GM23338 (cell line): ENCODE measurements at regions not wholly inside any gene's neighbourhood (a gene's known extent, or its start where the extent isn't known, plus 50 kb on each side); places are given as distances from the start of the nearest gene placed in this dataset.

Experiments used
- ATAC-seq: fragments of 200-7000 bp; cut with Tn5 transposase; 3 replicates; pipeline ENCODE4 v1.9.1; 2020
- DNase-seq: peaks from one replicate; pipeline ENCODE4 v3.0.0-alpha.2; 2015; ENCODE audit warnings: low spot score
- H2AFZ ChIP-seq: fragments of 200-600 bp; sonication (generic); 2 replicates; pipeline ENCODE4 v1.8.0; 2016; ENCODE audit warnings: antibody characterized with exemption, mild to moderate bottlenecking, moderate library complexity
- H3F3A ChIP-seq: fragments of 200-600 bp; sonication (generic); replicated peaks from 2 replicates; pipeline ENCODE4 v1.8.0; 2017; ENCODE audit warnings: antibody characterized with exemption, mixed run types, low read depth
- H3K27ac ChIP-seq: fragments of 200-600 bp; sonication (generic); 2 replicates; pipeline ENCODE4 v1.6.1; 2016; ENCODE audit warnings: low read depth
- H3K27me3 ChIP-seq: fragments of 200-600 bp; sonication (generic); 2 replicates; pipeline ENCODE4 v1.8.0; 2016; ENCODE audit warnings: mild to moderate bottlenecking, mixed run types, moderate library complexity; ENCODE audit not compliant: insufficient read depth
- H3K36me3 ChIP-seq: fragments of 200-600 bp; sonication (generic); 2 replicates; pipeline ENCODE4 v1.8.0; 2016; ENCODE audit warnings: mild to moderate bottlenecking; ENCODE audit not compliant: insufficient read depth
- H3K4me1 ChIP-seq: fragments of 200-600 bp; sonication (generic); 2 replicates; pipeline ENCODE4 v1.8.0; 2016; ENCODE audit warnings: mild to moderate bottlenecking, moderate library complexity; ENCODE audit not compliant: insufficient read depth
- H3K4me2 ChIP-seq: fragments of 200-600 bp; sonication (generic); 2 replicates; pipeline ENCODE4 v1.7.1; 2017; ENCODE audit warnings: mixed run types
- H3K4me3 ChIP-seq: fragments of 200-600 bp; sonication (generic); 2 replicates; pipeline ENCODE4 v1.6.1; 2016; ENCODE audit warnings: mixed run types
- H3K79me2 ChIP-seq: fragments of 200-600 bp; sonication (generic); replicated peaks from 2 replicates; pipeline ENCODE4 v1.8.0; 2017; ENCODE audit warnings: mild to moderate bottlenecking; ENCODE audit not compliant: insufficient read depth
- H3K9me2 ChIP-seq: fragments of 200-600 bp; sonication (generic); 2 replicates; pipeline ENCODE4 v1.8.0; 2017; ENCODE audit not compliant: insufficient read depth
- H4K20me1 ChIP-seq: fragments of 200-600 bp; sonication (generic); replicated peaks from 2 replicates; pipeline ENCODE4 v1.8.0; 2017; ENCODE audit warnings: mild to moderate bottlenecking; ENCODE audit not compliant: insufficient read depth
- H3K27ac Mint-ChIP-seq: 2 replicates; pipeline ENCODE4 v1.8.0; 2020; ENCODE audit warnings: inconsistent platforms, mild to moderate bottlenecking, moderate library complexity, mixed read lengths
- H3K27me3 Mint-ChIP-seq: 3 replicates; pipeline ENCODE4 v1.8.0; 2022; ENCODE audit warnings: low read depth, mild to moderate bottlenecking, moderate library complexity, mixed read lengths, inconsistent platforms; ENCODE audit not compliant: insufficient read depth, poor library complexity
- H3K36me3 Mint-ChIP-seq: 3 replicates; pipeline ENCODE4 v1.8.0; 2021; ENCODE audit warnings: low read depth, mild to moderate bottlenecking, inconsistent platforms, moderate library complexity, mixed read lengths
- H3K4me1 Mint-ChIP-seq: 3 replicates; pipeline ENCODE4 v1.8.0; 2020; ENCODE audit warnings: mild to moderate bottlenecking, inconsistent platforms, mixed read lengths
- H3K4me3 Mint-ChIP-seq: 3 replicates; pipeline ENCODE4 v1.8.0; 2021; ENCODE audit warnings: moderate library complexity, mild to moderate bottlenecking, inconsistent platforms, mixed read lengths
- H3K9me3 Mint-ChIP-seq: 3 replicates; pipeline ENCODE4 v1.8.0; 2020; ENCODE audit warnings: moderate library complexity, mild to moderate bottlenecking, inconsistent platforms, mixed read lengths
- CREB1 ChIP-seq: fragments of 250-450 bp; sonication (Bioruptor Pico); IDR thresholded peaks from 2 replicates; pipeline ENCODE4 v1.5.0; 2020; ENCODE audit warnings: low read depth, mild to moderate bottlenecking, moderate library complexity
- EZH2 ChIP-seq: fragments of 200-600 bp; sonication (generic); IDR thresholded peaks from one replicate; pipeline ENCODE4 v1.8.0; 2017; ENCODE audit warnings: antibody characterized with exemption, mild to moderate bottlenecking, low read depth; ENCODE audit not compliant: unreplicated experiment
- EZH2phosphoT487 ChIP-seq: fragments of 200-600 bp; sonication (generic); IDR thresholded peaks from one replicate; pipeline ENCODE4 v1.8.1; 2018; ENCODE audit warnings: antibody characterized with exemption; ENCODE audit not compliant: unreplicated experiment
- JUNB ChIP-seq: IDR thresholded peaks from one replicate; pipeline ENCODE4 v1.6.1; 2016; ENCODE audit warnings: antibody characterized with exemption; ENCODE audit not compliant: unreplicated experiment
- NANOG ChIP-seq: IDR thresholded peaks from 2 replicates; pipeline ENCODE4 v1.6.1; 2016; ENCODE audit warnings: antibody characterized with exemption, borderline replicate concordance
- POLR2AphosphoS5 ChIP-seq: IDR thresholded peaks from 2 replicates; pipeline ENCODE4 v1.6.1; 2016; ENCODE audit warnings: antibody characterized with exemption, low read depth
- REST ChIP-seq: IDR thresholded peaks from one replicate; pipeline ENCODE4 v1.6.1; 2018; ENCODE audit warnings: antibody characterized with exemption; ENCODE audit not compliant: unreplicated experiment
- STAT1 ChIP-seq: IDR thresholded peaks from one replicate; pipeline ENCODE4 v1.6.1; 2016; ENCODE audit warnings: antibody characterized with exemption; ENCODE audit not compliant: unreplicated experiment
- ZNF114 ChIP-seq: fragments of 250-450 bp; sonication (Bioruptor Pico); IDR thresholded peaks from 2 replicates; pipeline ENCODE4 v1.5.0; 2020; ENCODE audit warnings: mild to moderate bottlenecking, moderate library complexity
- ZNF331 ChIP-seq: fragments of 250-450 bp; sonication (Bioruptor Pico); IDR thresholded peaks from 2 replicates; pipeline ENCODE4 v1.5.0; 2020; ENCODE audit warnings: low read depth, mild to moderate bottlenecking, moderate library complexity
- TF ChIP-seq, protein P1 (sequence below): fragments of 250-450 bp; sonication (Bioruptor Pico); IDR thresholded peaks from 2 replicates; pipeline ENCODE4 v1.5.0; 2020; ENCODE audit warnings: mild to moderate bottlenecking, moderate library complexity
- TF ChIP-seq, protein P2 (sequence below), 2 experiments: fragments of 200-600 bp in 1 of 2; sonication (generic) in 1 of 2; conservative IDR thresholded peaks; 2 replicates each; pipeline versions ENCODE4 v1.5.1 to v1.6.1; 2016 to 2017; ENCODE audit warnings: antibody characterized with exemption in 2 of 2, low read depth in 2 of 2, mild to moderate bottlenecking in 2 of 2, moderate library complexity in 1 of 2
- TF ChIP-seq, protein P3 (sequence below): IDR thresholded peaks from 2 replicates; pipeline ENCODE4 v1.6.1; 2016; ENCODE audit warnings: antibody characterized with exemption

DNA sequence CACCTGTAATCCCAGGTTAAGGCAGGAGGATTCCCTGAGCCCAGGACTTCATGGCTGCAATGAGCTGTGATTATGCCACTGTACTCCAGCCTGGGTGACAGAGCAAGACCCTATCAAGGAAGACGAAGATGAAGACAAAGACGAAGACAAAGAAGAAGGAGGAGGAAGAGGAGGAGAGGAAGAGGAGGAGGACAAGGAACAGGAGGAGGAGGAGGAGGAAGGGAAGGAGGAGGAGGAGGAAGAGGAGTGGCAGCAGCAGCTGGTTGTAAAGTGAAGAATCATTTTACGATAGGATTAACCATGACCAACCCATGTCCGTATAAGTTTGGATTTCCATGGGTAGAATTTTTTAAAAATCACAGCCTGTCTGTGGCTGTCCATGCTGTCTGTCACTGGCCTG lies 316.8 kb upstream of the TNRC6C start:
- Histone ChIP-seq H3K27ac (no peak overlapping the region), H3K9me2 (no peaks in the 10 kb centered on the region), H2AFZ (no peak overlapping the region), H3K27me3 (no peaks in the 10 kb centered on the region), H3K36me3 (no peaks in the 10 kb centered on the region), H3F3A (no peaks in the 10 kb centered on the region), H3K4me2 (no peak overlapping the region), H3K4me3 (no peak overlapping the region), H3K79me2 (no peaks in the 10 kb centered on the region), H4K20me1 (no peaks in the 10 kb centered on the region), H3K4me1 (peaks cover 18% of the 10 kb centered on the region; the same call in 1 of the 2 replicates)
- Mint-ChIP-seq H3K9me3 (no peaks in the 10 kb centered on the region), H3K4me3 (no peak overlapping the region), H3K27ac (no peak overlapping the region), H3K27me3 (peaks cover 4% of the 10 kb centered on the region), H3K36me3 (no peaks in the 10 kb centered on the region), H3K4me1 (peaks cover 30% of the 10 kb centered on the region)
- TF ChIP-seq CREB1 (CRISPR knock-in tag) (no peak), NANOG (no peak), JUNB (no peak), ZNF331 (CRISPR knock-in tag) (no peak), STAT1 (no peak), ZNF114 (no peak), EZH2 (no peak), REST (no peak), EZH2phosphoT487 (no peak), POLR2AphosphoS5 (no peak)
- TF ChIP-seq, protein P1, sequence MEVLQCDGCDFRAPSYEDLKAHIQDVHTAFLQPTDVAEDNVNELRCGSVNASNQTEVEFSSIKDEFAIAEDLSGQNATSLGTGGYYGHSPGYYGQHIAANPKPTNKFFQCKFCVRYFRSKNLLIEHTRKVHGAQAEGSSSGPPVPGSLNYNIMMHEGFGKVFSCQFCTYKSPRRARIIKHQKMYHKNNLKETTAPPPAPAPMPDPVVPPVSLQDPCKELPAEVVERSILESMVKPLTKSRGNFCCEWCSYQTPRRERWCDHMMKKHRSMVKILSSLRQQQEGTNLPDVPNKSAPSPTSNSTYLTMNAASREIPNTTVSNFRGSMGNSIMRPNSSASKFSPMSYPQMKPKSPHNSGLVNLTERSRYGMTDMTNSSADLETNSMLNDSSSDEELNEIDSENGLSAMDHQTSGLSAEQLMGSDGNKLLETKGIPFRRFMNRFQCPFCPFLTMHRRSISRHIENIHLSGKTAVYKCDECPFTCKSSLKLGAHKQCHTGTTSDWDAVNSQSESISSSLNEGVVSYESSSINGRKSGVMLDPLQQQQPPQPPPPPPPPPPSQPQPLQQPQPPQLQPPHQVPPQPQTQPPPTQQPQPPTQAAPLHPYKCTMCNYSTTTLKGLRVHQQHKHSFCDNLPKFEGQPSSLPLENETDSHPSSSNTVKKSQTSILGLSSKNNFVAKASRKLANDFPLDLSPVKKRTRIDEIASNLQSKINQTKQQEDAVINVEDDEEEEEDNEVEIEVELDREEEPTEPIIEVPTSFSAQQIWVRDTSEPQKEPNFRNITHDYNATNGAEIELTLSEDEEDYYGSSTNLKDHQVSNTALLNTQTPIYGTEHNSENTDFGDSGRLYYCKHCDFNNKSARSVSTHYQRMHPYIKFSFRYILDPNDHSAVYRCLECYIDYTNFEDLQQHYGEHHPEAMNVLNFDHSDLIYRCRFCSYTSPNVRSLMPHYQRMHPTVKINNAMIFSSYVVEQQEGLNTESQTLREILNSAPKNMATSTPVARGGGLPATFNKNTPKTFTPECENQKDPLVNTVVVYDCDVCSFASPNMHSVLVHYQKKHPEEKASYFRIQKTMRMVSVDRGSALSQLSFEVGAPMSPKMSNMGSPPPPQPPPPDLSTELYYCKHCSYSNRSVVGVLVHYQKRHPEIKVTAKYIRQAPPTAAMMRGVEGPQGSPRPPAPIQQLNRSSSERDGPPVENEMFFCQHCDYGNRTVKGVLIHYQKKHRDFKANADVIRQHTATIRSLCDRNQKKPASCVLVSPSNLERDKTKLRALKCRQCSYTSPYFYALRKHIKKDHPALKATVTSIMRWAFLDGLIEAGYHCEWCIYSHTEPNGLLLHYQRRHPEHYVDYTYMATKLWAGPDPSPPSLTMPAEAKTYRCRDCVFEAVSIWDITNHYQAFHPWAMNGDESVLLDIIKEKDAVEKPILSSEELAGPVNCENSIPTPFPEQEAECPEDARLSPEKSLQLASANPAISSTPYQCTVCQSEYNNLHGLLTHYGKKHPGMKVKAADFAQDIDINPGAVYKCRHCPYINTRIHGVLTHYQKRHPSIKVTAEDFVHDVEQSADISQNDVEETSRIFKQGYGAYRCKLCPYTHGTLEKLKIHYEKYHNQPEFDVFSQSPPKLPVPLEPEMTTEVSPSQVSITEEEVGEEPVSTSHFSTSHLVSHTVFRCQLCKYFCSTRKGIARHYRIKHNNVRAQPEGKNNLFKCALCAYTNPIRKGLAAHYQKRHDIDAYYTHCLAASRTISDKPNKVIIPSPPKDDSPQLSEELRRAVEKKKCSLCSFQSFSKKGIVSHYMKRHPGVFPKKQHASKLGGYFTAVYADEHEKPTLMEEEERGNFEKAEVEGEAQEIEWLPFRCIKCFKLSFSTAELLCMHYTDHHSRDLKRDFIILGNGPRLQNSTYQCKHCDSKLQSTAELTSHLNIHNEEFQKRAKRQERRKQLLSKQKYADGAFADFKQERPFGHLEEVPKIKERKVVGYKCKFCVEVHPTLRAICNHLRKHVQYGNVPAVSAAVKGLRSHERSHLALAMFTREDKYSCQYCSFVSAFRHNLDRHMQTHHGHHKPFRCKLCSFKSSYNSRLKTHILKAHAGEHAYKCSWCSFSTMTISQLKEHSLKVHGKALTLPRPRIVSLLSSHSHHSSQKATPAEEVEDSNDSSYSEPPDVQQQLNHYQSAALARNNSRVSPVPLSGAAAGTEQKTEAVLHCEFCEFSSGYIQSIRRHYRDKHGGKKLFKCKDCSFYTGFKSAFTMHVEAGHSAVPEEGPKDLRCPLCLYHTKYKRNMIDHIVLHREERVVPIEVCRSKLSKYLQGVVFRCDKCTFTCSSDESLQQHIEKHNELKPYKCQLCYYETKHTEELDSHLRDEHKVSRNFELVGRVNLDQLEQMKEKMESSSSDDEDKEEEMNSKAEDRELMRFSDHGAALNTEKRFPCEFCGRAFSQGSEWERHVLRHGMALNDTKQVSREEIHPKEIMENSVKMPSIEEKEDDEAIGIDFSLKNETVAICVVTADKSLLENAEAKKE (CRISPR knock-in tag): no peak
- TF ChIP-seq, protein P2, sequence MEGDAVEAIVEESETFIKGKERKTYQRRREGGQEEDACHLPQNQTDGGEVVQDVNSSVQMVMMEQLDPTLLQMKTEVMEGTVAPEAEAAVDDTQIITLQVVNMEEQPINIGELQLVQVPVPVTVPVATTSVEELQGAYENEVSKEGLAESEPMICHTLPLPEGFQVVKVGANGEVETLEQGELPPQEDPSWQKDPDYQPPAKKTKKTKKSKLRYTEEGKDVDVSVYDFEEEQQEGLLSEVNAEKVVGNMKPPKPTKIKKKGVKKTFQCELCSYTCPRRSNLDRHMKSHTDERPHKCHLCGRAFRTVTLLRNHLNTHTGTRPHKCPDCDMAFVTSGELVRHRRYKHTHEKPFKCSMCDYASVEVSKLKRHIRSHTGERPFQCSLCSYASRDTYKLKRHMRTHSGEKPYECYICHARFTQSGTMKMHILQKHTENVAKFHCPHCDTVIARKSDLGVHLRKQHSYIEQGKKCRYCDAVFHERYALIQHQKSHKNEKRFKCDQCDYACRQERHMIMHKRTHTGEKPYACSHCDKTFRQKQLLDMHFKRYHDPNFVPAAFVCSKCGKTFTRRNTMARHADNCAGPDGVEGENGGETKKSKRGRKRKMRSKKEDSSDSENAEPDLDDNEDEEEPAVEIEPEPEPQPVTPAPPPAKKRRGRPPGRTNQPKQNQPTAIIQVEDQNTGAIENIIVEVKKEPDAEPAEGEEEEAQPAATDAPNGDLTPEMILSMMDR (conservative IDR thresholded peaks at IDR 0.05; ENCODE audit: low read depth in 2 of 2): no peak
- TF ChIP-seq, protein P3, sequence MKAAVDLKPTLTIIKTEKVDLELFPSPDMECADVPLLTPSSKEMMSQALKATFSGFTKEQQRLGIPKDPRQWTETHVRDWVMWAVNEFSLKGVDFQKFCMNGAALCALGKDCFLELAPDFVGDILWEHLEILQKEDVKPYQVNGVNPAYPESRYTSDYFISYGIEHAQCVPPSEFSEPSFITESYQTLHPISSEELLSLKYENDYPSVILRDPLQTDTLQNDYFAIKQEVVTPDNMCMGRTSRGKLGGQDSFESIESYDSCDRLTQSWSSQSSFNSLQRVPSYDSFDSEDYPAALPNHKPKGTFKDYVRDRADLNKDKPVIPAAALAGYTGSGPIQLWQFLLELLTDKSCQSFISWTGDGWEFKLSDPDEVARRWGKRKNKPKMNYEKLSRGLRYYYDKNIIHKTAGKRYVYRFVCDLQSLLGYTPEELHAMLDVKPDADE: no peak
- ATAC-seq (no peak), DNase-seq (no peak)
